Fibroblast of lung (primary cell): ENCODE measurements at regions not wholly inside any gene's neighbourhood (a gene's known extent, or its start where the extent isn't known, plus 50 kb on each side); places are given as distances from the start of the nearest gene placed in this dataset.
A peak's percentile ranks its signal among the peaks of the same experiment; 100 is the strongest.
"Not testable (repeated sequence)": the region's sequence is repeated elsewhere in the genome, so short reads cannot be mapped to it uniquely, and the experiment has no call there.

Experiments
- DNase-seq, 2 donors: peaks; one replicate each; pipeline versions ENCODE4 v3.0.0 to v3.0.0-alpha.2; 2010; ENCODE audit warnings: low read depth in 2 of 2
- H2AFZ ChIP-seq: 2 replicates; pipeline ENCODE4 v1.5.1; 2012; ENCODE audit warnings: low read length, control low read depth, inconsistent platforms
- H3K27ac ChIP-seq: 2 replicates; pipeline ENCODE4 v1.5.1; 2011; ENCODE audit warnings: low read length, control low read depth; ENCODE audit not compliant: insufficient read depth
- H3K27me3 ChIP-seq: 2 replicates; pipeline ENCODE4 v1.5.1; 2011; ENCODE audit warnings: mild to moderate bottlenecking, low read length; ENCODE audit not compliant: control insufficient read depth, insufficient read depth
- H3K36me3 ChIP-seq: 2 replicates; pipeline ENCODE4 v1.5.1; 2011; ENCODE audit warnings: low read length; ENCODE audit not compliant: control insufficient read depth, insufficient read depth
- H3K4me1 ChIP-seq: 2 replicates; pipeline ENCODE4 v1.5.1; 2011; ENCODE audit warnings: low read length; ENCODE audit not compliant: control insufficient read depth, insufficient read depth; ENCODE audit errors: extremely low read depth
- H3K4me2 ChIP-seq: 2 replicates; pipeline ENCODE4 v1.5.1; 2011; ENCODE audit warnings: low read length, control low read depth; ENCODE audit not compliant: insufficient read depth; ENCODE audit errors: extremely low read depth
- H3K4me3 ChIP-seq, 4 experiments: fragments of 200-600 bp in 1 of 4; sonication (generic) in 1 of 4; replicated peaks in 1 of 4; 2 replicates each; pipeline ENCODE4 v1.5.1; 2011 to 2016; ENCODE audit warnings: low read length in 4 of 4, low read depth in 3 of 4, mild to moderate bottlenecking in 3 of 4, control low read depth in 2 of 4, inconsistent platforms in 1 of 4, mixed read lengths in 1 of 4; ENCODE audit not compliant: insufficient read depth in 1 of 4; ENCODE audit errors: control extremely low read depth in 1 of 4
- H3K79me2 ChIP-seq: 2 replicates; pipeline ENCODE4 v1.5.1; 2012; ENCODE audit warnings: mild to moderate bottlenecking, low read length, inconsistent platforms; ENCODE audit not compliant: control insufficient read depth, insufficient read depth
- H3K9ac ChIP-seq: 2 replicates; pipeline ENCODE4 v1.5.1; 2011; ENCODE audit warnings: mild to moderate bottlenecking, low read length, control low read depth; ENCODE audit not compliant: insufficient read depth
- H3K9me3 ChIP-seq: 2 replicates; pipeline ENCODE4 v1.5.1; 2012; ENCODE audit warnings: low read depth, low read length; ENCODE audit not compliant: control insufficient read depth, insufficient read depth
- H4K20me1 ChIP-seq: 2 replicates; pipeline ENCODE4 v1.5.1; 2011; ENCODE audit warnings: low read length; ENCODE audit not compliant: control insufficient read depth, insufficient read depth; ENCODE audit errors: extremely low read depth
- EZH2 ChIP-seq: IDR thresholded peaks from 2 replicates; pipeline ENCODE4 v1.5.1; 2012; ENCODE audit warnings: low read length, control low read depth, mild to moderate bottlenecking; ENCODE audit errors: missing control alignments
- TF ChIP-seq, protein P1 (sequence below), 2 donors: IDR thresholded peaks in 1 of 2; conservative IDR thresholded peaks in 1 of 2; 1 replicate in 1 of 2; 2 replicates in 1 of 2; pipeline ENCODE4 v1.5.1; 2011 to 2012; ENCODE audit warnings: low read length in 2 of 2, control low read depth in 1 of 2, inconsistent platforms in 1 of 2, low read depth in 1 of 2, mild to moderate bottlenecking in 1 of 2

DNA sequence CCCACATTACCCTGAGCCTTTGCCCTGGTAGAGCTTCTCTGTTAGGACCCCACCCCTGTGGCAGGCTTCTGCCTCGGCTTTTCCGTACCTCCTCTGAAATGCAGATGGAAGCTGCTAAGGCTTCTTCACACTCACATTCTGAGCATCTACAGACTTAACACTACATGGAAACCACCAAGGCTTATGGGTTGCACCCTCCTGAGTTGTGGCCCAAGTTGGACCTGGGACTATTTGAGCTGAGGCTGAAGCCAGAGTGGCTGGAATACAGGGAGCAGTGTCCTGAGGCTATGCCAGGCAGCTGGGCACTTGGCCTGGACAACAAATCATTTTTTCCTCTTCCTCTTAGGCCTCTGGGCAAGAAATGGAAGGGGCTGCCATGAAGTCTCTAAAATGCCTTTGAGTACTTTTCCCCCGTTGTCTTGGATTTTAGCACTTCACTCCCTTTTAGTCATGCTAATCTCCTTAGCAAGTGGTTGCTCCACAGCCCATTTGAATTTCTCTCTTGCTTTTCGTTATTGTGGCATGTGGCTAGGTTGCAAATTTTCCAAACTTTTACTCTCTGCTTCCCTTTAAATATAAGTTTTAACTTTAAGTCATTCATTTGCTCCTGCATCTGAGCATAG, 114.8 kb upstream of the FIBIN start:
- Histone ChIP-seq H3K4me3 (no peak overlapping the region), H3K79me2 (no peaks in the 10 kb centered on the region), H2AFZ (no peak overlapping the region), H3K4me2 (no peak overlapping the region), H3K27me3 (no peaks in the 10 kb centered on the region), H3K27ac (no peak overlapping the region), H3K9me3 (no peaks in the 10 kb centered on the region), H4K20me1 (no peaks in the 10 kb centered on the region), H3K9ac (no peak overlapping the region), H3K36me3 (no peaks in the 10 kb centered on the region), H3K4me1 (no peaks in the 10 kb centered on the region)
- DNase-seq, result no peak
- no peak for TF ChIP-seq EZH2
- TF ChIP-seq, protein P1, sequence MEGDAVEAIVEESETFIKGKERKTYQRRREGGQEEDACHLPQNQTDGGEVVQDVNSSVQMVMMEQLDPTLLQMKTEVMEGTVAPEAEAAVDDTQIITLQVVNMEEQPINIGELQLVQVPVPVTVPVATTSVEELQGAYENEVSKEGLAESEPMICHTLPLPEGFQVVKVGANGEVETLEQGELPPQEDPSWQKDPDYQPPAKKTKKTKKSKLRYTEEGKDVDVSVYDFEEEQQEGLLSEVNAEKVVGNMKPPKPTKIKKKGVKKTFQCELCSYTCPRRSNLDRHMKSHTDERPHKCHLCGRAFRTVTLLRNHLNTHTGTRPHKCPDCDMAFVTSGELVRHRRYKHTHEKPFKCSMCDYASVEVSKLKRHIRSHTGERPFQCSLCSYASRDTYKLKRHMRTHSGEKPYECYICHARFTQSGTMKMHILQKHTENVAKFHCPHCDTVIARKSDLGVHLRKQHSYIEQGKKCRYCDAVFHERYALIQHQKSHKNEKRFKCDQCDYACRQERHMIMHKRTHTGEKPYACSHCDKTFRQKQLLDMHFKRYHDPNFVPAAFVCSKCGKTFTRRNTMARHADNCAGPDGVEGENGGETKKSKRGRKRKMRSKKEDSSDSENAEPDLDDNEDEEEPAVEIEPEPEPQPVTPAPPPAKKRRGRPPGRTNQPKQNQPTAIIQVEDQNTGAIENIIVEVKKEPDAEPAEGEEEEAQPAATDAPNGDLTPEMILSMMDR (conservative IDR thresholded peaks at IDR 0.05 in 1 of 2, IDR thresholded peaks at IDR 0.05 in 1 of 2; ENCODE audit: low read depth in 1 of 2, low read length in 2 of 2), result no peak

DNA sequence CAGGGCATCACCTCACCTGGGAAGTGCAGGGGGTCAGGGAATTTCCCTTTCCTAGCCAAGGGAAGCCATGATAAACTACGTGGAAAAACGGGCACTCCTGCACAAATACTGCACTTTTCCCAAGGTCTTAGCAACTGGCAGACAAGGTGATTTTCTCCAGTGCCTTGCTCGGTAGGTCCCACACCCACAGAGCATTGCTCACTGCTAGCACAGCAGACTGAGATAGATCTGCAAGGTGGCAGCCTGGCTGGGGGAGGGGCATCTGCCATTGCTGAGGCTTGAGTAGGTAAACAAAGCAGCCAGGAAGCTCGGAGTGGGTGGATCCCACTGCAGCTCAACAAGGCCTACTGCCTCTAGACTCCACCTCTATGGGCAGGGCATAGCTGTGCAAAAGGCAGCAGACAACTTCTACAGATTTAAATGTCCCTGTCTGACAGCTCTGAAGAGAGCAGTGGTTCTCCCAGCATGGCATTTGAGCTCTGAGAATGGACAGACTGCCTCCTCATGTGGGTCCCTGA, 111.5 kb upstream of the FIBIN start:
- not testable (repeated sequence) for H3K9ac ChIP-seq, H3K36me3 ChIP-seq, H2AFZ ChIP-seq, H3K4me1 ChIP-seq, H3K27me3 ChIP-seq, H3K4me2 ChIP-seq, H3K79me2 ChIP-seq, H3K27ac ChIP-seq, H4K20me1 ChIP-seq, H3K4me3 ChIP-seq, DNase-seq, H3K9me3 ChIP-seq

DNA sequence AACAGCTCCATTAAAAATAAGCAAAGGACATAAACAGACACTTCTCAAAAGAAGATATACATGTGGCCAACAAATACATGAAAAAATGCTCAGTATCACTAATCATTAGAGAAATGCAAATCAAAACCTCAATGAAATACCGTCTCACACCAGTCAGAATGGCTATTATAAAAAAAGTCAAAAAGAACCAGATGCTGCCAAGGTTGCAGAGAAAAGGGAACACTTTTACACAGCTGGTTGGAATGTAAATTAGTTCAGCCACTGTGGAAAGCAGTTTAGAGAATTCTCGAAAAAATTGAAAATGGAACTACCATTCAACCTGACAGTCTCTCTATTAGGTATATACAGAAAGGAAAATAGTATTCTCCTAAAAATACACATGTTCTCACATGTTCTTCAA, 102.4 kb upstream of the FIBIN start:
- Histone ChIP-seq H3K4me2 (no peak overlapping the region), H3K9me3 (no peaks in the 10 kb centered on the region), H2AFZ (no peak overlapping the region), H3K4me1 (no peaks in the 10 kb centered on the region), H3K79me2 (no peaks in the 10 kb centered on the region), H3K9ac (no peak overlapping the region), H3K4me3 (no peak overlapping the region), H3K36me3 (no peaks in the 10 kb centered on the region), H3K27me3 (no peaks in the 10 kb centered on the region), H3K27ac (no peak overlapping the region), H4K20me1 (no peaks in the 10 kb centered on the region)
- DNase-seq, result peak in 1 of 2 donors; percentile 20
- TF ChIP-seq, protein P1 (conservative IDR thresholded peaks at IDR 0.05 in 1 of 2, IDR thresholded peaks at IDR 0.05 in 1 of 2; ENCODE audit: low read depth in 1 of 2, low read length in 2 of 2), result no peak
- TF ChIP-seq EZH2, result no peak
